ENCODE measurements at regions not wholly inside any gene's neighbourhood (a gene's known extent, or its start where the extent isn't known, plus 50 kb on each side); places are given as distances from the start of the nearest gene placed in this dataset.

DNA sequence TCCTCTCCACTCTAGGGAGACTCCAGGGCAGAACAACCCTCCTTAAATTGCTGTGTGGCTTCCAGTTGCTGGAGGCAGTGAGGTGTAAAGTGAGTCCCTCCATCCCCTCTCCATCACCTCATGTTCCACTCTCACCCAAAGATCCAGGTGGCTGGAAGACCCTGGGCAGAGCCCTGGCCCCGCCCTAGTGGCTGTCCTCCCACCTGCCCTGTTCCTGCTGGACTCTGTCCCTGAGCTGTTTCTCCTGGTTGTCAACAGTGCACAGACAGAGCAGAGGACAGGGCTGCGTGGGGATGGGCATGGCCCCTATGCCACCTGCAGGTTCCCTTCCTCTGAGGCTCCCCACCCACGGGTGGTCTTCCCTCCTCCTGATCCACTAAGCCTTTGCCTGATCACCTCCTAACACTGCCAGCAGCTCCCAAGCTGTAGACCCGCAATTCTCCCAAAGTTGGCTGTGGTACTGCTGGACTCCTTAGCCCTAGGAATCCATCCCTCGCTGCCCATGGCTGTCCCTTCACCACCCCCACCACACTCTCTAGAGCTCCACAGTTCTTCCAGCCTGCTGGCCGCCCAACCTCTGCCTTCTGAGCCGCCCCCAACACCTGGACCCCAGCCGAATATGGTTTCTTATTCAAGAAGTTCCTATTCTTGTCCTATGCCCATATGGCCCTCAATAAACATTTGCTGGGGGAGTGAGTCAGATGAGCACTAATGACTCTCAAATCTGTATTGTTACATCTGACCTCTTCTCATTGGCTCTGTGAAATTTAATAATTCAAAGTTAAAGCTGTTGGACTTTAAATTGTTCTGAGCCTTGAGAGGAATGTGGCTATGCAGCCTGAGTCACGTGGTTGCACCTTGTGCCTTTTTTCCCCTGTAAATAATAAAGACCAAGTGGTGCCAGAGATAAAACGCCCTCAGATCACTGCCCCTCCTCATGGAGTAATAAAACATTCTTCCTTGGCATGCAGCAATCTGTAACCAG is 260.0 kb upstream of the HS6ST1 start:
- TF ChIP-seq, protein P1, sequence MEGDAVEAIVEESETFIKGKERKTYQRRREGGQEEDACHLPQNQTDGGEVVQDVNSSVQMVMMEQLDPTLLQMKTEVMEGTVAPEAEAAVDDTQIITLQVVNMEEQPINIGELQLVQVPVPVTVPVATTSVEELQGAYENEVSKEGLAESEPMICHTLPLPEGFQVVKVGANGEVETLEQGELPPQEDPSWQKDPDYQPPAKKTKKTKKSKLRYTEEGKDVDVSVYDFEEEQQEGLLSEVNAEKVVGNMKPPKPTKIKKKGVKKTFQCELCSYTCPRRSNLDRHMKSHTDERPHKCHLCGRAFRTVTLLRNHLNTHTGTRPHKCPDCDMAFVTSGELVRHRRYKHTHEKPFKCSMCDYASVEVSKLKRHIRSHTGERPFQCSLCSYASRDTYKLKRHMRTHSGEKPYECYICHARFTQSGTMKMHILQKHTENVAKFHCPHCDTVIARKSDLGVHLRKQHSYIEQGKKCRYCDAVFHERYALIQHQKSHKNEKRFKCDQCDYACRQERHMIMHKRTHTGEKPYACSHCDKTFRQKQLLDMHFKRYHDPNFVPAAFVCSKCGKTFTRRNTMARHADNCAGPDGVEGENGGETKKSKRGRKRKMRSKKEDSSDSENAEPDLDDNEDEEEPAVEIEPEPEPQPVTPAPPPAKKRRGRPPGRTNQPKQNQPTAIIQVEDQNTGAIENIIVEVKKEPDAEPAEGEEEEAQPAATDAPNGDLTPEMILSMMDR (IDR thresholded peaks at IDR 0.05; ENCODE audit: poor library complexity): no peak
- TF ChIP-seq EZH2 (IDR thresholded peaks at IDR 0.05; ENCODE audit: borderline replicate concordance) (no peak), EZH2phosphoT487 (IDR thresholded peaks at IDR 0.05; ENCODE audit: low read depth, severe bottlenecking, unreplicated experiment) (no peak)
